Colon (tissue), 2 donors: ENCODE measurements at regions not wholly inside any gene's neighbourhood (a gene's known extent, or its start where the extent isn't known, plus 50 kb on each side); places are given as distances from the start of the nearest gene placed in this dataset.

Source experiments
- FAIRE-seq: peaks from 2 replicates; lab custom pipeline; 2012; peaks lifted over from hg19 to GRCh38; lab: Jason Lieb, UNC
- donor health status: control.
- donor health status: control.

DNA sequence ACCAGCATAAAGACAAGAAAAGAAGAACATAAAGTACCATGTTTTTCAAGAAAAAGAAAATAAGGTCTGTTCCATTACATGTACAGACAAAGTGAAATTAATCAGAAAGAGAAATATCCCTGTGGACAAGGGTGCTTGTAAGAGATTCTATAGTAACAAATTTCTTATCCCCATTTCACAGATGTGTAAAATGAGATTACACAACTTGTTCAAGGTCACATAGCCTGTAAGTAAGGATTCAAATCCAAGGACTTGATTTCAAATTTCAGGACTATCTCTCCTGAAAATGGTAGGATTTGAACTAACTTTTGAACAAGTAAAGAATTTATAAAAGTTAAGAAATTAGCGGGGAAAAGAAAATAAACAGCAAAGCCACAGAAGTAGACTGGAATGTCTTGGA lies 248.2 kb upstream of the SLC39A10 start:
- FAIRE-seq: no peak

- no peak for FAIRE-seq
Measured at GRCh38 chr2:195408196-195408595, 248.8 kb upstream of the SLC39A10 start.

DNA sequence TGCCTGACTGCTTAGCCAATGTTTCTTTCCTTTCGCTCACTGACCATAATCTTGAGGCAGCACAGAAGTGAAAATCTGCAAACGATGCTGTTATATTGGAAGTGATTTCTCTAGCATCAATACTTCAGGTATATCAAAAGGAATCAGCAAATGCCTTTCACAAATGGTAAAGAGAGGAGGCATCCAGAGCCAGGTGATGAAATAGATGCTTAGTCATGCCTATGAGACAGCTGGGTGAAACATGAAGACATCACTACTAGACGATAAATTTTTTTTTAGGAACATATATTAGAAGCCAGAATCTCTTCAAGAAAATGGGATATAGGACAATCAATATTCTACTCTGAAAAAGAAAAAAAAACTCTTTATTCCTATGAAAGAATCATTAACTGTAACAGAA lies 249.2 kb upstream of the SLC39A10 start:
- no peak for FAIRE-seq

DNA sequence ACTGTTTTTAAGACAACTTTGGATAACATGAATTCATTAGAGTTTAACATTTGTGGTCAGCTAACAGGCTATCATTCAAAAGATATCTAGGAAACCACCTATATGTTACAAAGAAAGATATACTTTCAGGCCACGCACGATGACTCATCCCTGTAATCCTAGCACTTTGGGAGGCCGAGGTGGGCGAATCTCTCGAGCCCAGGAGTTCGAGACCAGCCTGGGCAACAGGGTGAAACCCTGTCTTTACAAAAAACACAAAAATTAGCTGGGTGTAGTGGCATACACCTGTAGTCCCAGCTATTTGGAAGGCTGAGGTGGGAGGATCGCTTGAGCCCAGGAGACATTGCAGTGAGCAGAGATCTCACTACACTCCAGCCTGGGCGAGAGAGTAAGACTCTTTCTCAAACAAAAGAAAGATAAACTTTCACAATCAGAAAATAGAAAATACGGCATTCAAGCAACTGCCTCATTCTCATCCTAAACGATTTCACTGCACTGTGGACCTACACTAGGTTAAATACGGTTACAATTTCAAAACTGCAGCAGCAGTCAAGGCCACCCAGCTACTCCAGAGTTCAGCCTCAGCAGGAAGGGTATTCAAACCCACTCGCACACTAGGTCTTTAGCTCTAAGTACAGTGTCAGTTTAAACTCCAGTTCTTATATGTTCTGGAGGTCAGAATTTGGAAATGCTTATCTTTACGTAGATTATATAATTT lies 250.0 kb upstream of the SLC39A10 start:
- no peak for FAIRE-seq

- no peak for FAIRE-seq
Measured at GRCh38 chr2:195404651-195405050, 252.4 kb upstream of the SLC39A10 start.

DNA sequence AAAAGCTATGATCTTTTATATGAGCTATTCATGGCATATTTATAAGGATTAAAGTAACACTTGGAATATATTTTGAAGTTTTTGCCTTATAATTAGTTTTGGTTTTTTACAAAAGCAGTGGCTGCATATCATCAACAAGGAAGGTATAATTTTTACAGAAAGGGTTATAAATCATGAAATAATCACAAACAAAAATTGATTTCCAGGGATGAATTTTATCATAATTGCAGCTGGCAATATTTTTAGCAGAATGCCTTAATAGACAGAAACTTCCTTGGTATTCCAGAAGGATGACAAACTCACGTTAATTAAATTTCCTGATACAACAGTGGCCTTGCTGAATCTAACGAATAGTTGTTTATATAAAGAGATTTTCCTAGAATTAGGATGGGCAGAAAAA lies 260.5 kb upstream of the SLC39A10 start:
- no peak for FAIRE-seq

GRCh38 chr2:195395362-195395761 lies 261.7 kb upstream of the SLC39A10 start:
- FAIRE-seq: no peak

DNA sequence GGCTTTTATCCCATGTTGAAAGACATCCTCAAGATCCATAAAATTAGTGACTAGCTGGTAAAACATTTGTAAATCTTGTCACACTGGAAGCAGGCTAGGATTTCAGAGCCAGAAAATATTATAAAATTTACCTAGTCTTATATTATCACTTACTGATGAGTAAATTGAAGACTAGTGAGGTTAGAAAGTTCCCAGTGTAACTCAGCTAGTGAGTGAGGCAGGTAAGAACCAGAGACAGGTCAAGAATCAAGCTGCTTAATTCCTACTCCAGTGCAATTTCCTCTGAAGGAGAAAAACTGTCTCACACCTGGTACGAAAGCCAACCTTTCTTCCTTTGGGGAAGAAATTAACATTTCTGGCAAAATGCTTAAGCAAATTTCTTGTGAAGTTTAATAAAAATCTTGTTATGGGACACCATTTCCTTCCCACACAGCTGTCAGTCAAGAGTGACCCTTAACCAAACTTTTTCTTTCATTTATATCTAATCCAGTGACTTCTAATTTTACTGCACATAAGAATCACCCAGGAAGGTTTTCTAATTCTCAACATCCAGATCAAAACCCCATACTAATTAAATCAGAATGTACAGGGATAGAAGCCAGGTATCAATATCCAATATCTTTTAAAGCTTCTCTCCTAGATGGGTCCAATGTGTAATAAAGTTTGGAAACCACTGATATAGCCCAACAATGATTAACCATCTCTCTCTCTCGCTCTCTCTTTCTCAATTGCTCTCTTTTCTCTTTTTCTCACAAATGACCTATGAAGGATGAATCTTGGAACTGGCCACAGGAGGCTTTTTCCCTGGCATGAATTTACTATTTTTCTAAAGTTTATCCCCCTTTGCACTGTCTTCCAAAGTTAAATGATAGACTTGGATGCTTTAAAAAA lies 264.3 kb upstream of the SLC39A10 start:
- FAIRE-seq: no peak

- FAIRE-seq: no peak
Measured at GRCh38 chr2:195390686-195391321, 266.2 kb upstream of the SLC39A10 start.

DNA sequence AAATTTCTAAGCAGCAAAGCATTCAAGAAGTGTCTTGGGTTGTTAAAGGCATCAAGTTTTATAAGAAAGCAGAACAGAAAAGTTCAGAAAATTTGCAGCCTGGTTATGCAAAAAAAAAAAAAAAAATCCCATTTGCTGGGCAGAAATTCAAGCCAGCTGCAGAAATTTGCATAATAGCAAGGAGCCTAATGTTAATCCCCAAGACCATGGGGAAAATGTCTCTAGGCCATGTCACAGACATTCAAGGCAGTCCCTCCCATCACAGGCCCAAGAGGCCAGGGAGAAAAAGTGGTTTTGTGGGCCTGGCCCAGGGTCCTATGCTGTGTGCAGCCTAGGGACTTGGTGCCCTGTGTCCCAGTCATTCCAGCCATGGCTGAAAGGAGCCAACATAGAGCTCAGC lies 269.0 kb upstream of the SLC39A10 start:
- no peak for FAIRE-seq

DNA sequence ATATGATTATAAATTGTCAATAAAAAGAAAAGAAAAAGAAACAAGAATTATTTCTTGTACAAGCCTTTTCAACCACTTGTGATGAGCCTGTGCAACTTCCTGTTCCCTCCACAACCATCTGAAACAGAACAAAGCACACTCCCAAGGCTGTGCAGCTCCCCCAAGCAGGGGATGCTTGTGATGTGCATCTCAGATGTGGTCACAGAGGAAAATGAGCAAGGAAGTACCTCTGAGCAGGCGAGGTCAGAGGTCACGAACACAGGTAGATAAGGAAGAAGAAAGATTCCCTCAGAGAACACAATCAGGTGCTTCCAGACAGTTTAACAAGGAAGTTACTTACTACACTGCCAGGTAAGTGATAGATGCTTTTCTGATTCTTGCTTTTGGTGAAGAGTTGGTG lies 274.8 kb upstream of the SLC39A10 start:
- no peak for FAIRE-seq

DNA sequence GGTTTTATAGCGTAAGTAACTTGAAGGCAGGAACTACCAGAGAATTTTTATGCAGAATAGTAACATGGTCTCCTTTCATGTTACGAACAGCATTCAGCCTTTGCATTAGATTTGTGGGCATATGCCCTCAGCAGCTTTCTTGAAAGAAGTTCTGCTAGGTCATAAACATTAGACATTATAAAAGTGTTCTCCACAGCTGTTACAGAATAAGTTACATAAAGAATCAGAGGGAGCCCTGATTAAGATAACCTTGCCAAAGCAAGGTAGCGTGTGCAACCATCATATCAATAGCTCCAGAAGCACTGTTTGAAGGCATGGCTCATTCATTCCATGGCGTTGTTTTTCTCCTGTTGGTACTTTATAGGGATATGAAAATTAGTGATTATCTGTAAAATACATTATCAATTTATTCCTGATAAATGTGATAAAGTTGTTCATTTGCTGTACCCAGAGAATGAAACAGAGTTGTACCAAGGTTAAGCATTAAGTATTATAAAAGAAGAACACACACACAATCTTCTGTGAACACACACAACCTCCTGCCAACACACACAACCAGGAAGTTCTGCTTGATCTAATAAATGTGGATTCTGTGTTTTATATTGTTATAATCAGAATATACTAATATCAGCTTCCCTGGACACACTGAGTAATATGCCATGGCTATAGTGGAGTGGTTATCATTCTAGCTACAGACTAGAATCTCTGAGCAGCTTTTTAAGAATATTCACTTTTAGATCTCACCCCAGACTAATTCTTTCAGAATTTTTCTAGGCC lies 286.7 kb upstream of the SLC39A10 start:
- FAIRE-seq: no peak

GRCh38 chr2:195369218-195369587 lies 287.8 kb upstream of the SLC39A10 start:
- FAIRE-seq: no peak

DNA sequence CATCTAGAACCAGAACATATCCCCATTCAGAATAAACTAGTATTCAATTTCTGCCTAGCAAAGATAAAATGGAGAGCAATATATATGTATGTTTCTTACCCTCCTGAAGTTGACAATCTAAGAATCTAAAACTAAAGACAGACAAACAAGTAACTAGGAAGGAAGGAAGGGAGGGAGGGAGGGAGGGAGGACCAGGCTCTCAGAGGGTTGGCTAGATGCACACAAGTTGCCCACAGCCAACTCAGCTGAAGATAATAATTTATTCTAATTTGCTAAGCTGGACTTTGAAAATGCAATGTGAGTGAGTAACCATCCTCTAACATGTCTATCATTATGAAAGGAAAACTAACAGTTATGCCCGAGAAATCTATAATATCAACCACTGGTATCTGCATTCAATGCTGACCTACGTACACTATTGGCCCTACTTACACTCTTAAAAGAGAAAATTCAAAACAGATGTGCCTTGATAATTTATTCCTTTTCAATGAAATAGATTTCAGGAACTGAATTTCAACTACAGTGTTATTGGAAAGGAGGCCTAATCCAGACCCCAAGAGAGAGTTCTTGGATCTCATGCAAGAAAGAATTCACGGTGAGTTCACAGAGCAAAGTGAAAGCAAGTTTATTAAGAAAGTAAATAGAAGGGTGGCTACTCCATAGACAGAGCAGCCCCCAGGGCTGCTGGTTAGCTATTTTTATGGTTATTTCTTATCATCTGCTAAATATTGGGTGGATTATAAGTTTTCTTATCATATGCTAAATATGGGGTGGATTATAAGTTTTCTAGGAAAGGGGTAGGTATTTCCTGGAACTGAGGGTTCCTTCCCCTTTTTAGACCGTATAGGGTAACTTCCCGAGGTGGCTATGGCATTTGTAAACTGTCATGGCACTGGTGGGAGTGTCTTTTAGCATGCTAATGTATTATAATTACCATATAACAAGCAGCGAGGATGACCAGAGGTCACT lies 288.5 kb upstream of the SLC39A10 start:
- FAIRE-seq: no peak

- FAIRE-seq: no peak
Measured at GRCh38 chr2:195367809-195368208, 289.2 kb upstream of the SLC39A10 start.

- no peak for FAIRE-seq
Measured at GRCh38 chr2:195364015-195364965, 292.7 kb upstream of the SLC39A10 start.

GRCh38 chr2:195363496-195363895 lies 293.5 kb upstream of the SLC39A10 start:
- no peak for FAIRE-seq

- FAIRE-seq: no peak
Measured at GRCh38 chr2:195360242-195360641, 296.8 kb upstream of the SLC39A10 start.

DNA sequence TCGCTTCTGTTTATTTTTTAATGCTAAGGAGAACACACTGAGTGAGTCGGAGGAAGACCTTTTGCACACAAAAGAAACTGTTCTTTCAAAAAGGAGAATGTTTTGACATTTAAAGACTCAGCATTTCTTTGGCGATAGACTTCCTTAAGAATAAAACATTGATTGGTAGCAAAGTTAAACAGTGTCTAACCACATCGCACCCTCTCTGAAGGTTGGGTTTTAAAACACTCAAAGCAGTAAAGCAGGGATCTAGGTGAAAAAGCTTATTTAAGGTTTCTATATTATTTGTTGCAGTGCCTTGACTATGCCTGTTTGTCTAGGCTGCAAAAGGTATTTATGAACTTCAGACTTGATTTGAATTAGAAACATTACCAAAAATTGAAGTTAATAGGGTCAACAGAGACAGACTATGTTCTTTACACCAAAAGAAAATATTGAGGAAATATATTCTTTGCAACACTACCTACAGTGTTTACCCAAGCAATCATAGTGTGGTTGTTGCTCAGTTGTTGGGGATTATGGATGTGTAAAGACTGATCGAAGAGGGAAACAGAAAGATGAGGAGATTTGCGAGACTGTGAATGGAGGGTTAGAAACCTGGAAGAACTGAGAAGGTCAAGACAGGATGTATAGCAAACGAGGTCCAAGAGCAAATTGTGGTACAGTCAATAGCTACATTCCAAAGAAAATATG lies 297.8 kb upstream of the SLC39A10 start:
- no peak for FAIRE-seq
